ENCODE measurements at regions not wholly inside any gene's neighbourhood (a gene's known extent, or its start where the extent isn't known, plus 50 kb on each side); places are given as distances from the start of the nearest gene placed in this dataset.

DNA sequence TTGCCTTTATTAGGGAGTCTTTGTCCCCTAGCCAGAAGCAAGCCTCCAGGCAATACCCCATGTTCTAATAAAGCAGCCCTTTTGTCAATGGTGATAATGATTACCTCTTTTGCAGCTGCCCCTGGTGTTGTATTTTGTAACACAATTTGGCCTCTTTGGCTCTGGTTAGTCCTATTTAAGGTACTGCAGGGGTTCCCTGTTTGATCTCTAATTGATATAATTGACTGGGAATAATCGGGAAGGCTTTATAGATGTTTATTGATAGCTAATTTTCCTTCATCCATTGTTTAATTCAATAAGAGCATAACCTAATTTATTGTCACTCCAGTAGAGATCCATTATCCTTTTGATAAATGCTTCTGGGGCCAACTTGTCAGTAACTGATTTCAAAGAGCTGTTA lies 537.2 kb downstream of the PKHD1 start:
- TF ChIP-seq, protein P1, sequence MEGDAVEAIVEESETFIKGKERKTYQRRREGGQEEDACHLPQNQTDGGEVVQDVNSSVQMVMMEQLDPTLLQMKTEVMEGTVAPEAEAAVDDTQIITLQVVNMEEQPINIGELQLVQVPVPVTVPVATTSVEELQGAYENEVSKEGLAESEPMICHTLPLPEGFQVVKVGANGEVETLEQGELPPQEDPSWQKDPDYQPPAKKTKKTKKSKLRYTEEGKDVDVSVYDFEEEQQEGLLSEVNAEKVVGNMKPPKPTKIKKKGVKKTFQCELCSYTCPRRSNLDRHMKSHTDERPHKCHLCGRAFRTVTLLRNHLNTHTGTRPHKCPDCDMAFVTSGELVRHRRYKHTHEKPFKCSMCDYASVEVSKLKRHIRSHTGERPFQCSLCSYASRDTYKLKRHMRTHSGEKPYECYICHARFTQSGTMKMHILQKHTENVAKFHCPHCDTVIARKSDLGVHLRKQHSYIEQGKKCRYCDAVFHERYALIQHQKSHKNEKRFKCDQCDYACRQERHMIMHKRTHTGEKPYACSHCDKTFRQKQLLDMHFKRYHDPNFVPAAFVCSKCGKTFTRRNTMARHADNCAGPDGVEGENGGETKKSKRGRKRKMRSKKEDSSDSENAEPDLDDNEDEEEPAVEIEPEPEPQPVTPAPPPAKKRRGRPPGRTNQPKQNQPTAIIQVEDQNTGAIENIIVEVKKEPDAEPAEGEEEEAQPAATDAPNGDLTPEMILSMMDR (IDR thresholded peaks at IDR 0.05; ENCODE audit: unreplicated experiment) = no peak
- DNase-seq (ENCODE audit: low spot score, unreplicated experiment) = no peak

DNA sequence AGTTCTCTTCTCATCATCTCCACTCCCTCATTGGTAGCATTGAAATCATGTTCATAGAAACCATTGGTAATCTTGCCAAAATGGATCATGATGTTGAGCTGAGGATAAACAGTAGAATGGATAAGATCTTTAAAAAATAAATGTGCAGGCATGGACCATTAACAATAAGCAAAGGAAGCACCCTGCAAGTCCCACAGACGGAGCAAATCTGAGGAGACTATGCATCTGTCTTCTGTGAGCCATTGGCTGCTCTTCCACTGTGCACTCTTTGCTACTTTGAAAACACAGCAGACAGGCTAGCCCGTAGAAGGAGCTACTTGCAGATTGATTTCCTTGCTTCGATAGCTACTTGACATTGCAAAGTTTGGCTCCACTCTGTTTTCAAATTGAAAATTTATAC lies 535.0 kb downstream of the PKHD1 start:
- H3K9me3 Mint-ChIP-seq (ENCODE audit: low read depth) = no peaks in the 10 kb centered on the region
- DNase-seq (ENCODE audit: low spot score, unreplicated experiment) = no peak
- H3K4me3 Mint-ChIP-seq (ENCODE audit: low read depth) = no peak overlapping the region
- peaks cover 8% of the 10 kb centered on the region for H3K27me3 Mint-ChIP-seq
- H3K36me3 Mint-ChIP-seq (ENCODE audit: insufficient read depth) = no peaks in the 10 kb centered on the region
- H3K4me1 Mint-ChIP-seq (ENCODE audit: low read depth) = no peaks in the 10 kb centered on the region
- TF ChIP-seq, protein P1 (IDR thresholded peaks at IDR 0.05; ENCODE audit: unreplicated experiment) = no peak
- no peak overlapping the region for H3K27ac Mint-ChIP-seq

More for the DNA sequence above, 537.2 kb downstream of the PKHD1 start:
- H3K9me3 Mint-ChIP-seq (ENCODE audit: low read depth) = no peaks in the 10 kb centered on the region
- H3K4me1 Mint-ChIP-seq (ENCODE audit: low read depth) = no peaks in the 10 kb centered on the region
- no peaks in the 10 kb centered on the region for H3K36me3 Mint-ChIP-seq (ENCODE audit: insufficient read depth)
- H3K4me3 Mint-ChIP-seq (ENCODE audit: low read depth) = no peak overlapping the region
- H3K27ac Mint-ChIP-seq = no peak overlapping the region
- H3K27me3 Mint-ChIP-seq = peaks cover 8% of the 10 kb centered on the region

DNA sequence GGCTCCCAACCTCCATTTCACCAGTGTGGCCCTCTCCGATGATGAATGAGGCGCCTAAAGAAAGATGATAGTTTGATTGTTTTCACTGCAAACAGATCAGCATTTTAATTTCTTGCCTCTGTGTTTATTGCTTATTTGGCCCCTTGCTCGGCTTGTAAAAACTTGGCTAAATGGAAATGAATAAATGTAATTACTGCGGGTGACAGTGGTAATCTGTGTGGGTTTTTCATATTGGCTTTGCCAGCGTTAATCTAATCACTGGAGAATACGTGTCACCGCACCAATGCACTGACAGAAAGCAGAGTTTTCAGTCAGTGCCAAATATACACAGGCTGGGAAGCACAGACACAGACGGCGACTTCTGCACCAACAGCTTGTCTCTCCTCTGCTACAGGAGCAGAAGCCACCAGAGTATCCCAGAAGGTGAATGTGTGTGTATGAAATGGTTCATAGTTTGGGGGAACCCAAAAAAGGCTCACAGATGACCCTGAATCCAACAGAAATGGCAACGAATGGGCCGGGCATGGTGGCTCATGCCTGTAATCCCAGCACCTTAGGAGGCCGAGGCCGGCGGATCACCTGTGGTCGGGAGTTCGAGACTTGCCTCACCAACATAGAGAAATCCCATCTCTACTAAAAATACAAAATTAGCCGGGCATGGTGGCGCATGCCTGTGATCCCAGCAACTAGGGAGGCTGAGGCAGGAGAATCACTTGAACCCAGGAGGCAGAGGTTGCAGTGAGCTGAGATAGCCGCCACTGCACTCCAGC lies 534.0 kb downstream of the PKHD1 start:
- H3K4me1 Mint-ChIP-seq (ENCODE audit: low read depth) = no peaks in the 10 kb centered on the region
- H3K27me3 Mint-ChIP-seq = peaks cover 4% of the 10 kb centered on the region
- no peak for DNase-seq (ENCODE audit: low spot score, unreplicated experiment)
- TF ChIP-seq, protein P1 (IDR thresholded peaks at IDR 0.05; ENCODE audit: unreplicated experiment) = no peak
- no peak overlapping the region for H3K4me3 Mint-ChIP-seq (ENCODE audit: low read depth)
- H3K9me3 Mint-ChIP-seq (ENCODE audit: low read depth) = no peaks in the 10 kb centered on the region
- H3K27ac Mint-ChIP-seq = no peak overlapping the region
- H3K36me3 Mint-ChIP-seq (ENCODE audit: insufficient read depth) = no peaks in the 10 kb centered on the region

DNA sequence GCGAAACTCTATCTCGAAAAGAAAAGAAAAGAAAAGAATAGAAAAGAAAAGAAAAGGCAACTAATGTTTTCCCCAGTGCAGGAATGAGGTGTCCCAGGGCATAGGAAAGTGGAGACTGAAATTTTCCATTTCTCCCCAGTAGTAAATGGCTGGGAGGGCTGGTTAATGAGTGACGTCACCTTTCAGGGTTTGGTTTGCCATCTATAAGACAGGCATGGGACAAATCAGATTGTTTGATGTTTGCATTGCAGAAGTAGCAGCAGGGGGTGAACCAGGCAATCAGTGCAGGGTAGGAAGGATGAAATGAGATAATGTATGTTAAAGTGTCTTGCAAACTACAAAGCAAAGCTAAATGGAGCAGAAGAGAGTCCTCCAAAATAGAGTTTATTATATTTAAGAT lies 533.4 kb downstream of the PKHD1 start:
- Mint-ChIP-seq H3K27me3 (peaks cover 4% of the 10 kb centered on the region), H3K36me3 (ENCODE audit: insufficient read depth) (no peaks in the 10 kb centered on the region), H3K27ac (no peak overlapping the region), H3K4me3 (ENCODE audit: low read depth) (no peak overlapping the region), H3K9me3 (ENCODE audit: low read depth) (no peaks in the 10 kb centered on the region), H3K4me1 (ENCODE audit: low read depth) (no peaks in the 10 kb centered on the region)
- no peak for DNase-seq (ENCODE audit: low spot score, unreplicated experiment)
- TF ChIP-seq, protein P1 (IDR thresholded peaks at IDR 0.05; ENCODE audit: unreplicated experiment) = no peak

DNA sequence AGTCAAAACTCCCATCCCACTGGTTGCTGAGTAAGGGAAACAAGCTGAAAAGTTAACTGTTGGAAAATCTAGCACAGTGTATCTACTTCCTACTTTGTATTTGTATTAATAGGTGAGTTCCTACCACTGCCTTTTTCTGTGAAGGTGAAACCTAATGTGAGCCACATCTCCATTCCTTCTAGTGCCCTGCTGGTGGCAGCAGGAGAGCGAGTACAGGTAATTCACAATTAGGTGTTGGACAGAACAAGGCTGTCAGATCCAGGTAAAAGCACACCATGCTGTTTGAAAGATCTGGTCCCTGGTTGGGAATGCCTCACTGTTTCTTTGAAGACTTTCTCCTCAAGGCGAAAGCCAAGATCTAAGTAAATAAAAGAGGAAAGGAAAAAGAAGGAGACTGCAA lies 528.4 kb downstream of the PKHD1 start:
- Mint-ChIP-seq H3K36me3 (ENCODE audit: insufficient read depth) (no peaks in the 10 kb centered on the region), H3K4me1 (ENCODE audit: low read depth) (no peaks in the 10 kb centered on the region), H3K27me3 (peaks cover 2% of the 10 kb centered on the region), H3K27ac (no peak overlapping the region), H3K4me3 (ENCODE audit: low read depth) (no peak overlapping the region), H3K9me3 (ENCODE audit: low read depth) (no peaks in the 10 kb centered on the region)
- no peak for DNase-seq (ENCODE audit: low spot score, unreplicated experiment)
- TF ChIP-seq, protein P1 (IDR thresholded peaks at IDR 0.05; ENCODE audit: unreplicated experiment) = peak; percentile 46
